NOMO-1 treated with dmso at 0.1 percent for 144 hours (cell line): ENCODE measurements at regions not wholly inside any gene's neighbourhood (a gene's known extent, or its start where the extent isn't known, plus 50 kb on each side); places are given as distances from the start of the nearest gene placed in this dataset.

Source experiments
- DNase-seq: peaks from one replicate; lab custom pipeline; 2025; ENCODE audit not compliant: unreplicated experiment; lab: John Stamatoyannopoulos, UW

DNA sequence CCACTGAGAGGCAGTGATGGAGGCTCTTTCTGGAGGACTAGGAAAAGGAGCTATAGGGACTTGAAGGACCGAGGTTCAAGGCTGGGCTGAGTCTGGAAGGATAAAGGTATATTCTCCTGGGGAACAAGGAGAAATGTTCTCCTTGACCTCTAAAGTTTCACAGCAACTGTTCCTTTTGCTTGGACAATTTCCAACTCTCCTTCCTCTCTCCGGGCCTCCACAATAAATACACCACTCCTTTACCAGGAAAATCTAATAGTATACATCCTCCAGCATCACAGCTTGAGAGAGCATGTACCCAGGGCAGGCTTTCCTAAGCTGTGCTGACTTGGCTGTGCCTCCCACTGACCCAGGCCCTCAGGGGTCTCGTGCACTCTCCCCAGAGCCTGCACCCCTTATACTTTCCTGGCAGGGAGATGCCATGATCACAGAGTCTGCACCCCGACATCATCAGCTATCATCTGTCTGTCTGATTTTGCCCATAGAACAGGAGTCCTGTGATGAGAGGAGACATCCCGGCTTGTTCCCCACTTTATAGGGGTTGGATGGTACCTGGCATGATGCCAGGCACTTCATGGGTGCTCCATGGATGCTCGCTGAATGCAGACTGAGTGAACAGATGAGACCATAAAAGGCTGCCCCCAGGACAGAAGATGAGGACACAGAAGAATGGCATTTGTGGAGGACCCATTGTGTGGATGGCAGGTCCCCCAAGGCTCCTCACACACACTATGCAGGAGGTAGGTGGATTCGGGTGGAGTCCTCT is 582.6 kb upstream of the CDH5 start:
- no peak for DNase-seq

DNA sequence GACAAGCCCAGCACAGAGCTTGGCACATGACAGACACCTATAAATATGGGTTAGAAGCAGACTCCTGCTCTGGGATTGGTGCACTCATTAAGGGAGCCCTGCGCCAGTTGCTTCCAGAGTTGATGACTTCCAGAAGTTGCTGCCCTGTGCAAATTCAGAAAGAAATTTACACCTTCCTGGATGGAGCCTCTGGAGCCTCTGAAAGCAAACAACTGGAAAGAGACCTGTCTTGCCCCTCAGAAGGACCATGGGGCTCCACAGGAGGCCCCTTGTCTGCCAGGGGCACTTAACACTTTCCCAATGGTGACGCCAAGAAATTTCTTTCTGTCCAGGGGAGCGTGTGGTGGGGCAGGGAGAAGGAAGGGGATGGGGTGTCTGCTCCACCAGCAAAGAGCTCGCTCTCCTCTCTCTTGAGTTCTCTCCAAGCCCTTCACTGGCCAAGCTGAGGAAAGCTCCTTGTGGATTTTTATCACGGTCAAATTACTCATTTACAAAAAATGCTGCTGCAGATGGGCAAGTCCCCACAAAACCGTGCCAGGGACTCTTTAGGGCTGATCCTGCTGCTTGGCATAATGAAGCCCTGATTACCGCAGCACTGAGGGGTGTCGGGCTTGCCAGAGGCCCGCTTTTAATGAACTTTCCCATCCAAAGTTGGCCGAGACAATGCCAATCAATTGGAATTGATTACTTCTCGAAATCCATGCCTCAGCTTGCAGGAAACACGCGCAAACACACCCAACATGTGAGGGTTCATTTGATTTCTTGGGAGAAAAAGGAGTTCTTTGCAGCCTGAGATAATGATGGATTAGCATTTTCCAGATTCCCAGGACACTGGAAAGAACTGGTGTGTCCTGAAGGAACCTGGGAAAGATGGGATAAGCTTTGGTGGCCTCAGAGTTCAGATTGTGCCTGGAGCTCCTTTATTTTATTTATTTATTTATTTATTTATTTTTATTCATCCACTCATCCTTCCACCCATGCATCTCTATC is 583.6 kb upstream of the CDH5 start:
- no peak for DNase-seq

DNA sequence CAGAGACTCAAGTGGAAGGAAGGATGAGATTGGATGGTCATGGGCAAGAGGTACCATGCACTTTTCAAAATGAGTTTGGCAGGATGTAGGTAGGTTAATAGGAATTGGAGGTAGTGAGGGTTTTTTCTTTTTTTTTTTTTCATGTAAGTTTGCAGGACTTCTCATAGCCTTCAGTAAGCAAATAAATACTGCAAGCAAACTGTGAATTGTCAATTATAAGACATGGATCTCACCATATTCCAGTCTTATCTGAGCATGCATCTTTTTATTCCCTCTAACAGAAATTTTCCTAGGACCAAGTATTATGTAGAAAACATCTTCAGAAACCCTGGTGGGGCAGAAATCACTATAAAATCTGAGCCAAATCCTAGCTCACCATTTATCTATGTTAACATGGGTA is 584.6 kb upstream of the CDH5 start:
- DNase-seq, result no peak

DNA sequence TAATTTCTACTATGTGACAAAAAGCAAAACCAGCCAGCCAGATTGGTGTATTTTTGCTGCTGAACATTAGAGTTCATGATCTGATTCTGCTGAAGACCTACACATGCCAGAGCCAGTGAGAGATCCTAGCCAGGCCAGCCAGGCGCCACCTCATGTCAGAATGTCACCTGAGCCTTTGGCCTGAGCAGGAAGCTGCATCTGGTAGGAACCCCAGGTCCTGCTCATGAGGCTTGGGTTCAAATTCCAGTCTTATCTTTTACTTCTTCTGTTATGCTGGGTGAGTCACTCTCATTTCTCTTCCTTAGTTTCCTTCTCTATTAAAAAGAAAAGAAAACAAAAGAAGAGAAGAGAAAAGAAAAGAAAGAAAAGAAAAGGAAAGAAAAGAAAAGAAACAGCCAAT is 585.1 kb upstream of the CDH5 start:
- DNase-seq, result no peak

DNA sequence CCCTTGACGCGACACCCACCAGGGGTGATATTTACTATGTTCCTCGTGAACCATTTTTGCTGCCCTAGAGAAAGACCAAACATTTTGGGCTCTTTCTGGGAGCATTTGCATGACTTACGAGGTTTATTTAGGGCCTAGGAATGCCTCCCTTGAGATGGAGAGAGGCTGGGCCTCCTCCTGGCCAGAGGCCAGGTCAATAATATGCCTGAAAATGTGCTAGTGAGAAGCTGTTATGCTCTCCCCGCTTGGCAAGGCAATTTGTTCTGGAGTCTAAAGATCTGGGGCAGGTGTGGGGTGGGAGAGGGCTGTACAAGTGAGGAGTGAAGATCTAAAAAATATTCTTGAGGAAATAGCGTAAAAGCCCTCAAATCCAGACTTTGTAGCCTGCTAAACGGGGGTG is 587.3 kb upstream of the CDH5 start:
- DNase-seq, result no peak

DNA sequence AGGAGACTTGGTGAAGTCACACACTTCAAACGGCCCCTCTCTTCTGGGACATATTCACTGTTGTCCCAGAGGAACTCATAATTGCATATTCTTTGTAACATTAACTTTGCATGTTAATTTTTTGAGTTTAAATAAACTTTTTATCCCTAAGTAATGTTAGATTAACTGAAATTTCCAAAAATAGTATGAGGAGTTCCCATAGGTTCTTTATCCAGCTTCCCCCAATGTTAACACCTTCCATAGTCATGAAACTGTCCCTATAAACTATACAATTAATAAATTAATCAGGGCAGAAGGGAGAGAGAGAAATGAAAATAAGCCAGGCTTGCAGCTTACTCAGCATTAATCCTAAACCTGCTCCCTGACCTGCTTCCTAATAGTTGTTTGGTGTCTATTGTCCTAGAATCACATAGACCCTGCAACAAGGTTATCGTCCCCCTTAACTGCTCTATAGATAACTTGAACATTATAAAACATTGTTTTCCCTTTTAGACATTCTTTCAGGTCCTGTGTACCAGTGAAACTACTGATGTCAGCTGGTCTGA is 589.8 kb upstream of the CDH5 start:
- no peak for DNase-seq

DNA sequence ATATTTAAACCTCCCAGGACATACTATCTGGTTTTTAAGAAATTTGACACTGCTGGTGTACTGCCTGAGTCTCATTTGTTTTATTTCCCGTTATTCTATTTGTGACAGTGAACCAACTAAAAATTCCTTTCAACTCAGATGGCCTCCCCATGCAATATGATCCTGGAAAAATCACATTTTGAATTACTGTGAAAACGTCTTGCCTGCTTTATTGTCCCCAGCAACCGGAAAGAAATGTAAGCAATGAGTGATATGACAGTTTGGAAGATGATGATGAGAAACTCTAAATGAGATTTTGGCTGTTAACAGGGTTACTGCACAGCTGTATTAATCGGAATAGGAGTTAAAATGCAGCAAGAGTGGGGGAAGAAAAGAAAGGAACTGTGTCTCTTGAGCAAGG is 590.7 kb upstream of the CDH5 start:
- no peak for DNase-seq

DNA sequence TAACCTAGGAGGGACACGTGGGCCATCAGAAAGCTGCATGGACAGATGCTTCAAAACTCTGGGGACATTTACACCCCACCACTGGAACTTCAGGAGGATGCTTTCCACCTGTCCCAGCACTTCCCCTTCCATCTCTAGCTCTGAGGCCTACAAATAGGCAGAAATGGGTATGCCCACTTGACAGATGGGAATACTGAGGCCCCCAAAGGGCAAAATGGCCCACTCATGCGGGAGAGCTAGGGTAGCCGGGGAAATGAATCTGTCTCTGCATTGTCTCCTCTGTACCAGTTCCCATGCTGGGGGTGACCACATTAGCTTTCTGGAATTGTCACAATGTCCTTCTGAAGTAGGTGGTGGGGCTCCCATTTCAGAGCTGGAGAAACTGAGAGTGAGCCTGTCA is 592.1 kb upstream of the CDH5 start:
- no peak for DNase-seq

DNA sequence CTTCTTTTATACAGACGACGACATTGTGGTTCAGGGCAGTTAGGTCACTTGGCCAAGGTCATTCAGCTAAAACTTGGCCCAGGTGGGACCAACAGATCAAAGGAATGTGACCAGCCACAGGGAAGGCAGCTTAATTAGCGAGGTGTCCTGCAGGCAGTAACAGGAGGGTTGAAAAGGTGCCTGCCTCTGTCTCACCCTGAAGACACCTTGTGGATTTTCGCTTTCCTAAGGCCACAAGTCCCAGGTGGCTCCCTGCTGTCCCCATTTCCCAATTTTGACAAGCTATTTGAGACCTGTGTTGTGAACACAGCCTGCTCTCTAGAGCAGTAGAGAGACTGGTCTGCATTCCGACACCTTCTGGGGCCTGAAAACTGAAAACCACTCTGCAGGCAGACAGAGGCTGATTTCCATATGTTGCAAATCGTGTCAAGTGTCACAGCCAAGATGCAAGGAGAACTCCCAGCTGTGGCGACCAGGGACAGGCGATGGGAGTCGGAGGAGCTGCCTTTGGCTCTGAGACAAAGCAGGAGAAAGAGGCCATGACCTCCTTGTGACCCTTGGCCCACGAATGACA is 593.1 kb upstream of the CDH5 start:
- DNase-seq, result no peak

DNA sequence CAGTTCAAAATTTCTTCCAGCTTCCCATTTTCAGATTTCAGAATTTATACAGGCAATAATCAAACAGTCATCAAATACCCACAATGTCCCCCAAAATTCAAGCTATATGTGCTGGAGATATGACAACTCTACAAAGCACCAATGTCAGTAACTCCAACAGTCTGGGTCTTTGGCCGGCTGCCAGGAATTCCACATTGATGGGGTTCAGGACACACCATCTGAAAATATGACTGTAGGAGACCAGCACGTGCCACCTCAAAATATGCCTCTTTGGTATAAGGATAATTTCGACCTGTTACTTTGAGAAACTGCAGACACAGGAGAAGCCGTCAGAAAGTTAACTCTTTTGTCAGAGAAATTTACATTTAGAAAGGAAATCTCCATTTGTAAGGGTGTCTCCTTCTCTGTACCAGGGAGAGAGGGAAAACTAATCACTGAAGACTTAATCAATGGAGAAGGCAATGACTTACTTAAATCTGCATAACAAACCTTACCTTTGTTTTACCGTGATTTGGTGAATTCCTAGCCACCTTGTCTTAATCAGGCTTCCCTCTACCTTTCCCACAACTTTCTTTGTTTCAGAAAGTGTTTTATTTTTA is 594.3 kb upstream of the CDH5 start:
- no peak for DNase-seq

DNA sequence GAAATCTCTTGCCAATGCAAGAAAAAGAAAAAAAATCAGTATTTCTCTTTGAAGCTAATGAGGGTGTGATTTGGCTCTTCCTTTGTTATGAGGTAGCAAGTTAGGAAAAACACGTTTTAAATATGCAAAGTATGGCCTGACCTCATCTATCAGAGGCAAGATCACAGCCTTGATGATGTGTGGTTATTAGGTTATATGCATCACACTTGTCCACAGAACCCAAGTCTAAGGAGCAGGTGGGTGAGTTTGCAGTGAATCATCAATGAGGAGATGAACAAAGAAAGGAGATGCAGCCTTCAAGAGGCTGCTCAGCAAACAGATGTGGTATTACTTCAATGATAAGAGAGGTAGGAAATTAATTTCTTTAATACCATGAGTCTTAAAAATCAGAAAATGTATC is 594.8 kb upstream of the CDH5 start:
- no peak for DNase-seq

DNA sequence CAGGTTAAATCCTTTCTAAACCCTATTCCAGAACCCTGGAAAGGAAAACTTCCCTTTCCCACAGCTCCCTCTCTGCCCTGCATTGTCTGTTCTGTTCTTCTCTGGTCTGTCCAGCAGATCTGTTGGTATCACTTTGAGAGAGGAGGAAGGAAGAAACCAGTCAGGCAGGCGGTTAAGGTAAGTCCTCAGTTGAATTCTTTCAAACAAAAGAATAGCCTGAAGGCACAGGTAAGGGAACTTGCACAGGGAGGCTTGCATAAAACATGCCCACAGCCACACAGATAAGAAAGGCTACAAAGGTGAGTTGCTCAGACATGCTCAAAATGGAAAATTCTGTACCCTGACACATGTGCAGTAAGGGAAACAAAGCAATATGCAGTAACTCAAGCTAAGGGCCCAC is 595.7 kb upstream of the CDH5 start:
- no peak for DNase-seq

DNA sequence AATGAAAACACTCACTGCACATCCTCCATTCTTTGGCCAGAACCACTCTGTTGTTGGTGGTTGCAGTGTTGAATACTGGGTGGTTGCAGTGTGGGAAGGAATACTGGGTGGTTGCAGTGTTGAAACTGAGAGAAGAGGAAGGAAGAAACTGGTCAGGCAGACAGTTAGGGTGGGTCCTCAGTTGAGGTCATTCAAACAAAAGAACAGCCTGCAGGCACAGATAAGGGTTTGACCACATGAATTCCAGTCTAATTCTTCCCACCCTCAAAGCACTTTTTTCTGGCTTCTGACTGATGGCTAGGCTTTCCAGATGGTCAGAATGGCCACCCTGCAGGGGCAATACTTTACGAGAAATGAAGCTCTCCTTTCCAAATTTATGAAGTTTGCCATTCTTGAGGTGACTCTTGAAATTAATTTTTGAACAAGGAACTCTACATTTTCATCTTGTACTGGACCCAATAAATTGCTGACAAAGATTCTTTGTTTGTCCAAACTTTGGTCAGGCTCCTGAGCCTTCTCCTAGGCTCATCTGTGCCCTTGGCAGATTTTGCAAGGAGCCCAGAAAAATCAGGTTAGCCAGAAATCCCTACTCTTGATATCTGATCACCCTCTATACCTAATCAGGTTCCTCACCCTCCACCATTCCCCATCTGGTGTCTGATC is 596.6 kb upstream of the CDH5 start:
- DNase-seq, result no peak

DNA sequence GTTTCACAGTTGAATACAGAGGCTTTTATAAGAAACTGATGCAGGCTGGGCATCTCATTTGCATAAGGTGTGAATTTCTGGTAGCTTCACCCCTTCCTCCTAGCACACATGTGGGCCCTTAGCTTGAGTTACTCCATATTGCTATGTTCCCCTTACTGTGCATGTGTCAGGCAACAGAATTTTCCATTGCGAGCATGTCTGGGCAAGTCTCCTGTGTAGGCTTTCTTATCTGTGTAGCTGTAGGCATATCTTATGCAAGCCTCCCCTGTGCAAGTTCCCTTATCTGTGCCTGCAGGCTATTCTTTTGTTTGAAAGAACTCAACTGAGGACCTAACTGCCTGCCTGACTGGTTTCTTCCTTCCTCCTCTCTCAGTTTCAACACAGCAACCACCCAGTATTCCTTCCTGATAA is 597.4 kb upstream of the CDH5 start:
- no peak for DNase-seq

DNA sequence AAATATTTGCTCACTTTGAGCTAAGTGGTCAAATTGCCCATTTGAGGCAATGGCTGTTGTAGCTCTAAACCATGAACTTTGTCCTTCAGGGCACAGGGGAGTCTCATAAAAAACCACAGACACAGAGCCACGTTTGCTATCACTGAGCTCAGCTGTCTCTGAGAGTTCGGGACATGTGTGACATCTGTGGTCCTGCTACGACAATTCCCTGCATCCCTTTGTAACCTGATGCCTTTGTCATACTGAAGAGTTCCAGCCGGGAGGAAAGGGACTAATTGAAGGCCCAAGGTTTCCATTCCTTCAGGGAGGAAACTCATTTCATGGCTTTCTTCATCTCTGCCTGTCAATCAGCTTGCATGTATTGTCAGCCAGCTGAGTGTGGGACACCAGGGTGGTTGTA is 599.4 kb upstream of the CDH5 start:
- no peak for DNase-seq

DNA sequence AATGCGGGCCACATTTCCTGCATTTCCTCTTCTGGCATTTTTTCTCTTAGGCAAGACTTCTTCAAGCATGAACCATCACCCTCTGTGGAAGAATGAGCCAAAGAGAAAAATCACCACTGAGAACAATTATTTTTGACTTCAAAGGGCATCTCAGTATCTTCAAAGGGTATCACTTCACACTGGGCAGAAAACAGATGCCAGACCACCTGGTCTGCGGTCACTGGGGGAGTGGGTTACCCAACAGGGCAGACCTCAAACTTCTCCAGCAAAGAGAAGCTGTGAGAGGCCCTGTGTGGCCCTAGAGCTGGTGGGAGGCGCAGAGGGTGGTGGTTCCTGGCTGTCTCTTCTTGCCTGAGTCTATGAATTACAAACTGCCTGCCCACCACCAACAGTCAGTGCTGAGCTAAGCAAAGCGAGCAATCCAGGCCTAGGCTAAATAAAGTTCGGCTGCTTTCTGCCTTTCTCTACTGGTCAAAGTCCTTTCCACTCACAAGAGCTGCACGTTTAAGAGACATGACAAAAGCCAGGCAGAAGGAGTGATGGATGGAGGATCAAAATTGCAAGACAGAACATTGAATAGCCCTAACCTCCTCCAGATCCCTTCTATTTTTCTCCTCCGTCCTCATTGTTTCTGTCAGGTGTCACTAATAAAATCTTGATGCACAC is 602.7 kb upstream of the CDH5 start:
- DNase-seq, result no peak

DNA sequence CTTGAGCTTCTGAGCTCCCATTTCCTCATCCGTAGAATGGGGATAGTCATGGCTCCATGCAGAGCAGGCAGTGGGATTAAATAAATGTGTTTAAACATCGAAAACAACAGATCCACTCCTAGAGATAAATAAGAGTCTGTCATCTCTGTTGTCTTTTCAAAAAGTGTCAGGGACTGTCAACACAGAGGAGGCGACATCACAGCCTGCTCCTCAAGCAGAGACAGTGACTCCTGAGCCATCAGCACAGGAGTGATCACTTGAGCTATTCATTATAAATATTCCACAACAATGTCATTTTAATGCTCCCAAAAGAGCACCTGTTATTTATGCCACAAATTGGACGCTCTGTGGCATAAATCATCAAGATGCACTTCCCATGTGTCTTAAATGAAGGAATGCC is 605.6 kb upstream of the CDH5 start:
- DNase-seq, result no peak

DNA sequence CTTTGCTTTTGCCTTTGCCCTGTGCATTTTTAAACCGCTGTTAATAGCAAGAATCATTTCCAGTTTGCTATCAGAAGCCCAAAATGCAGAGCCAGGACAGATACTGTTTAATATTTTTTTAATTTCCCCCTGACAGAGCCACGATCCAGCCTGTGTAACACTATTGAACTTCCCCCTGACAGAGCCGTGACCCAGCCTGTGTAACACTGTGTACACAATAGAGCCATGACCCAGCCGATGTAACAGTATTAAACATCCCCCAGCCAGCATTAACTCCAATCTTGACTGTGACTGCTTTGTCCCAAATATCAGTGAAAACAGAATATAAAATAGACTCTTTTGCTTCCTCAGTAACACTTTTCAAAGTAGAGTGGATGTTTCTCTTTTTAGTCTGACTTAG is 607.9 kb upstream of the CDH5 start:
- no peak for DNase-seq

DNA sequence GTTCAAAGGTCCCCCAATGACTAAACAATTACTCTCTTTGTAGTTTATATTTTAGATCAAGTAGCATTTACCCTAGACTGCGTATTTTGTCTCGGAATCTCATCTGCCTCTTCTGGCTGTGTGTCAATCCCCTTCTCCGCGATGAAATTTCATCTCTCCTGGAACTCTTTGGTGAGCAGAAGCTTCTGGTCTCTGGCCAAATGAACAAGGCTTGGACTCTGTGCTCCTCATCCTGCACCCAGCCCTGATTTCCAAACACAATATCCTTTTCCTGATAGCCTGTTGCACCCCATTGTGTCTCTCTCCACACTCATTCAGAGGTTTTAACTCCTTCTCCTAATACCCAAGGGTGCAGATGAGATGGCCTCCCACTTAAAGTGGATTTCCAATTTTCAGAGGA is 609.4 kb upstream of the CDH5 start:
- DNase-seq, result no peak

DNA sequence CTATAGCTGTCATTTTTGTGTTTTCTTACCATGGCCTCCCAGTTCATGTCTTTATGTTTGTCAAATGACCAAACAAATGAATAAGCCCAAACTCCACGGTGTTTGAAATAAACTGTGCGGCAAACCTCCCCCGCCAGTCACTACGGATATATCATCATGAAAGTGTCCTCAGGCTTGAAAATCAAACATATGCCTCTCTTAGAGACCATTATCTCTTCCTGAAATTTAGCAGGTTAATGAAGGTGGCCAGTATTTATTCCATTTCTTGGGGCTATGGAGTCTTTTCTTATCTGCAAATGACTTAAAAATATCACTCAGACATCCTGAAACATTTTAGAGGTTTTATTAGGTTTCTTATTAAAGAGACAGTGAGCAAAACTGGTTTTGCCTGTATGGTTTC is 610.3 kb upstream of the CDH5 start:
- no peak for DNase-seq
